Sigmoid colon (tissue), 6 donors: ENCODE measurements at regions not wholly inside any gene's neighbourhood (a gene's known extent, or its start where the extent isn't known, plus 50 kb on each side); places are given as distances from the start of the nearest gene placed in this dataset.

ENCODE experiments used
- DNase-seq: peaks from one replicate; pipeline ENCODE4 v3.0.0-alpha.2; 2019
- H3K27ac ChIP-seq, 4 donors: fragments of 200-600 bp; sonication (generic); one replicate each; pipeline ENCODE4 v1.5.1; 2016 to 2019; ENCODE audit warnings: mild to moderate bottlenecking in 1 of 4
- H3K27me3 ChIP-seq, 3 donors: fragments of 200-600 bp; sonication (generic); one replicate each; pipeline ENCODE4 v1.5.1; 2019; ENCODE audit warnings: mild to moderate bottlenecking in 1 of 3
- H3K36me3 ChIP-seq, 4 donors: fragments of 200-600 bp; sonication (generic); one replicate each; pipeline ENCODE4 v1.5.1; 2016 to 2019
- H3K4me1 ChIP-seq, 4 donors: fragments of 200-600 bp; sonication (generic); one replicate each; pipeline ENCODE4 v1.5.1; 2017 to 2019
- H3K4me3 ChIP-seq, 4 donors: fragments of 200-600 bp; sonication (generic); one replicate each; pipeline ENCODE4 v1.5.1; 2017 to 2019; ENCODE audit warnings: mild to moderate bottlenecking in 2 of 4, moderate library complexity in 1 of 4
- H3K9me3 ChIP-seq, 4 donors: fragments of 200-600 bp in 3 of 4; sonication (generic) in 3 of 4; one replicate each; pipeline versions ENCODE4 v1.5.1 to v1.6.1; 2013 to 2019
- CTCF ChIP-seq, 4 experiments: fragments of 450-650 bp in 3 of 4; fragments of 200-600 bp in 1 of 4; IDR thresholded peaks; one replicate each; pipeline ENCODE4 v1.5.1; 2016 to 2019; ENCODE audit warnings: antibody characterized with exemption in 4 of 4, mild to moderate bottlenecking in 3 of 4, moderate library complexity in 2 of 4
- EP300 ChIP-seq, 4 donors: sonication (generic); formaldehyde crosslinking; IDR thresholded peaks; one replicate each; pipeline ENCODE4 v1.6.1; 2017; ENCODE audit warnings: antibody characterized with exemption in 4 of 4
- POLR2A ChIP-seq, 2 donors: fragments of 450-650 bp; IDR thresholded peaks; one replicate each; pipeline ENCODE4 v1.6.1; 2016; ENCODE audit warnings: antibody characterized with exemption in 2 of 2, mild to moderate bottlenecking in 2 of 2, moderate library complexity in 2 of 2
- POLR2AphosphoS5 ChIP-seq, 4 donors: sonication (generic); formaldehyde crosslinking; IDR thresholded peaks; one replicate each; pipeline ENCODE4 v1.6.1; 2017; ENCODE audit warnings: antibody characterized with exemption in 4 of 4
- WGBS, 2 donors: extraction: QIAGEN DNeasy Blood & Tissue Kit; methylation state at CpG; one replicate each; pipeline ENCODE4 v1.1.7; 2013; 5-methylcytosine and 5-hydroxymethylcytosine counted together
- intact Hi-C: fragments of 100-400 bp; cut with DNase I; formaldehyde crosslinking; loops from one replicate; pipeline ENCODE4 v1.15.1; 2023
- donor health status: healthy with polysubstance abuse.
- donor health status: healthy.

GRCh38 chr2:19178175-19178574 is 180.2 kb downstream of the OSR1 start:
- Histone ChIP-seq H3K9me3 (no peaks in the 10 kb centered on the region), H3K27ac (no peak overlapping the region), H3K4me3 (no peak overlapping the region), H3K4me1 (peaks cover 0 to 9% (median 4%) of the 10 kb centered on the region in 4 donors), H3K36me3 (no peaks in the 10 kb centered on the region), H3K27me3 (no peaks in the 10 kb centered on the region)
- TF ChIP-seq POLR2A (IDR thresholded peaks at IDR 0.05) (no peak), POLR2AphosphoS5 (IDR thresholded peaks at IDR 0.05) (no peak), CTCF (IDR thresholded peaks at IDR 0.05) (no peak), EP300 (IDR thresholded peaks at IDR 0.05) (no peak)
- WGBS, 2 donors: 78 to 93% methylated on average over 2 of the region's 2 CpGs
- no peak for DNase-seq
- intact Hi-C loops: no loop called here

- TF ChIP-seq POLR2AphosphoS5 (IDR thresholded peaks at IDR 0.05): no peak
- no peak for TF ChIP-seq POLR2A (IDR thresholded peaks at IDR 0.05)
- TF ChIP-seq EP300 (IDR thresholded peaks at IDR 0.05): no peak
- no peak for TF ChIP-seq CTCF (IDR thresholded peaks at IDR 0.05)
- no peaks in the 10 kb centered on the region for H3K27me3 ChIP-seq
- H3K36me3 ChIP-seq: no peaks in the 10 kb centered on the region
- H3K27ac ChIP-seq: no peak overlapping the region
- H3K9me3 ChIP-seq: no peaks in the 10 kb centered on the region
- no peak overlapping the region for H3K4me3 ChIP-seq
- intact Hi-C loops: no loop called here
- H3K4me1 ChIP-seq: peaks cover 0 to 11% (median 4%) of the 10 kb centered on the region in 4 donors
- no peak for DNase-seq
- 89% methylated on average over 4 of the region's 4 CpGs for WGBS, 2 donors
These were observed 181.4 kb downstream of the OSR1 start for GRCh38 chr2:19176977-19177376.

- H3K36me3 ChIP-seq: no peaks in the 10 kb centered on the region
- WGBS, 2 donors: 89 to 90% methylated on average over 3 of the region's 3 CpGs
- intact Hi-C loops: no loop called here
These were observed 182.1 kb downstream of the OSR1 start for GRCh38 chr2:19176172-19176852.

GRCh38 chr2:19174176-19174575 is 184.2 kb downstream of the OSR1 start:
- H3K4me3 ChIP-seq: no peak overlapping the region
- no peaks in the 10 kb centered on the region for H3K27me3 ChIP-seq
- no peak for DNase-seq
- no peak overlapping the region for H3K27ac ChIP-seq
- no peaks in the 10 kb centered on the region for H3K36me3 ChIP-seq
- TF ChIP-seq CTCF (IDR thresholded peaks at IDR 0.05) (no peak), POLR2A (IDR thresholded peaks at IDR 0.05) (no peak), POLR2AphosphoS5 (IDR thresholded peaks at IDR 0.05) (no peak), EP300 (IDR thresholded peaks at IDR 0.05) (no peak)
- WGBS, 2 donors: 67 to 82% methylated on average over 2 of the region's 2 CpGs
- no peaks in the 10 kb centered on the region for H3K9me3 ChIP-seq
- peaks cover 0 to 11% (median 4%) of the 10 kb centered on the region in 4 donors for H3K4me1 ChIP-seq
- intact Hi-C loops: no loop called here

More at GRCh38 chr2:19176172-19176852, 182.1 kb downstream of the OSR1 start:
- H3K27me3 ChIP-seq: no peaks in the 10 kb centered on the region
- no peak for DNase-seq
- H3K27ac ChIP-seq: no peak overlapping the region
- peaks cover 0 to 11% (median 4%) of the 10 kb centered on the region in 4 donors for H3K4me1 ChIP-seq
- H3K9me3 ChIP-seq: no peaks in the 10 kb centered on the region
- no peak overlapping the region for H3K4me3 ChIP-seq
- TF ChIP-seq POLR2A (IDR thresholded peaks at IDR 0.05) (no peak), CTCF (IDR thresholded peaks at IDR 0.05) (no peak), EP300 (IDR thresholded peaks at IDR 0.05) (no peak)

- Histone ChIP-seq H3K36me3 (no peaks in the 10 kb centered on the region), H3K4me1 (peaks cover 0 to 4% (median 0%) of the 10 kb centered on the region in 4 donors), H3K9me3 (no peaks in the 10 kb centered on the region), H3K27me3 (no peaks in the 10 kb centered on the region), H3K27ac (no peak overlapping the region), H3K4me3 (no peak overlapping the region)
- 87 to 93% methylated on average over 1 of the region's 1 CpG for WGBS, 2 donors
- intact Hi-C loops: no loop called here
- TF ChIP-seq POLR2AphosphoS5 (IDR thresholded peaks at IDR 0.05) (no peak), EP300 (IDR thresholded peaks at IDR 0.05) (no peak), POLR2A (IDR thresholded peaks at IDR 0.05) (no peak), CTCF (IDR thresholded peaks at IDR 0.05) (no peak)
- no peak for DNase-seq
These were observed 187.0 kb downstream of the OSR1 start for GRCh38 chr2:19171409-19171808.
